WTC11 (cell line): ENCODE measurements at regions not wholly inside any gene's neighbourhood (a gene's known extent, or its start where the extent isn't known, plus 50 kb on each side); places are given as distances from the start of the nearest gene placed in this dataset. TPM values are rescaled to one million over a fixed set of nuclear protein-coding genes. Genes with fewer than 3 reads are reported as not detected.

Experiments
- ATAC-seq: fragments of 200-7000 bp; cut with Tn5 transposase; 2 replicates; pipeline ENCODE4 v1.10.0; 2021; ENCODE audit warnings: mild to moderate bottlenecking, moderate library complexity
- CTCF ChIA-PET: fragments of 300-600 bp; sonication (Branson Sonifier 250); formaldehyde crosslinking; loops from one replicate; lab custom pipeline; 2021; ENCODE audit warnings: antibody characterized with exemption; lab: Charles Lee
- POLR2A ChIA-PET: fragments of 350-600 bp; sonication (Branson Sonifier 250); formaldehyde crosslinking; loops from one replicate; lab custom pipeline; 2021; ENCODE audit warnings: antibody characterized with exemption; lab: Charles Lee
- DNase-seq: peaks from one replicate; pipeline ENCODE4 v3.0.0; 2021; ENCODE audit warnings: low spot score
- H3K27ac Mint-ChIP-seq: 2 replicates; pipeline ENCODE4 v1.8.0; 2021; ENCODE audit warnings: mixed read lengths
- H3K27me3 Mint-ChIP-seq: 2 replicates; pipeline ENCODE4 v1.8.0; 2021; ENCODE audit warnings: low read depth, mild to moderate bottlenecking, moderate library complexity, mixed read lengths
- H3K36me3 Mint-ChIP-seq: 2 replicates; pipeline ENCODE4 v1.8.0; 2021; ENCODE audit warnings: mixed read lengths
- H3K4me1 Mint-ChIP-seq: 2 replicates; pipeline ENCODE4 v1.8.0; 2022; ENCODE audit warnings: mixed read lengths
- H3K4me3 Mint-ChIP-seq: 2 replicates; pipeline ENCODE4 v1.8.0; 2021; ENCODE audit warnings: mild to moderate bottlenecking, moderate library complexity, mixed read lengths
- H3K9me3 Mint-ChIP-seq: 2 replicates; pipeline ENCODE4 v1.8.0; 2021; ENCODE audit warnings: mixed read lengths
- EMX1 ChIP-seq: fragments of 250-450 bp; sonication (Bioruptor Pico); IDR thresholded peaks from 2 replicates; pipeline ENCODE4 v1.8.0; 2021; ENCODE audit warnings: mild to moderate bottlenecking
- FOXK1 ChIP-seq: sonication (generic); formaldehyde crosslinking; IDR thresholded peaks from 2 replicates; pipeline ENCODE4 v1.8.0; 2022; ENCODE audit warnings: mild to moderate bottlenecking, moderate library complexity, missing genetic modification reagents
- FOXP1 ChIP-seq: sonication (generic); formaldehyde crosslinking; IDR thresholded peaks from 2 replicates; pipeline ENCODE4 v1.8.0; 2022; ENCODE audit warnings: missing genetic modification reagents, mild to moderate bottlenecking, moderate library complexity, borderline replicate concordance
- GRHL2 ChIP-seq: fragments of 250-450 bp; sonication (Bioruptor Pico); IDR thresholded peaks from 2 replicates; pipeline ENCODE4 v1.8.0; 2022; ENCODE audit warnings: mild to moderate bottlenecking, moderate library complexity; ENCODE audit not compliant: insufficient replicate concordance, severe bottlenecking
- HMGA2 ChIP-seq: fragments of 250-450 bp; sonication (Bioruptor Pico); IDR thresholded peaks from 2 replicates; pipeline ENCODE4 v1.4.0; 2021; ENCODE audit warnings: mild to moderate bottlenecking, moderate library complexity
- HMGXB4 ChIP-seq: sonication (generic); formaldehyde crosslinking; IDR thresholded peaks from 2 replicates; pipeline ENCODE4 v1.8.1; 2023; ENCODE audit warnings: mild to moderate bottlenecking, moderate library complexity, missing genetic modification reagents
- MLX ChIP-seq: sonication (generic); formaldehyde crosslinking; IDR thresholded peaks from 2 replicates; pipeline ENCODE4 v1.8.1; 2023; ENCODE audit warnings: mild to moderate bottlenecking, missing genetic modification reagents, moderate library complexity
- MXD4 ChIP-seq: fragments of 250-450 bp; sonication (Bioruptor Pico); IDR thresholded peaks from 2 replicates; pipeline ENCODE4 v1.8.0; 2021; ENCODE audit warnings: mild to moderate bottlenecking, moderate library complexity, borderline replicate concordance
- MYBL2 ChIP-seq: sonication (generic); formaldehyde crosslinking; IDR thresholded peaks from 2 replicates; pipeline ENCODE4 v1.8.1; 2023; ENCODE audit warnings: mild to moderate bottlenecking, moderate library complexity, missing genetic modification reagents
- RELA ChIP-seq: sonication (generic); formaldehyde crosslinking; IDR thresholded peaks from 2 replicates; pipeline ENCODE4 v1.8.1; 2022; ENCODE audit warnings: missing genetic modification reagents, mild to moderate bottlenecking, borderline replicate concordance
- STAT6 ChIP-seq: sonication (generic); formaldehyde crosslinking; conservative IDR thresholded peaks from 2 replicates; pipeline ENCODE4 v1.8.1; 2023; ENCODE audit warnings: mild to moderate bottlenecking, low read depth, missing genetic modification reagents, moderate library complexity
- USF2 ChIP-seq: sonication (generic); formaldehyde crosslinking; IDR thresholded peaks from 2 replicates; pipeline ENCODE4 v1.8.1; 2023; ENCODE audit warnings: mild to moderate bottlenecking, missing genetic modification reagents, moderate library complexity
- ZMAT4 ChIP-seq: fragments of 250-450 bp; sonication (Bioruptor Pico); IDR thresholded peaks from 2 replicates; pipeline ENCODE4 v1.9.0; 2021; ENCODE audit warnings: mild to moderate bottlenecking
- ZNF219 ChIP-seq: sonication (generic); formaldehyde crosslinking; IDR thresholded peaks from 2 replicates; pipeline ENCODE4 v1.8.0; 2023; ENCODE audit warnings: missing genetic modification reagents, mild to moderate bottlenecking, borderline replicate concordance
- ZNF396 ChIP-seq: fragments of 250-450 bp; sonication (Bioruptor Pico); IDR thresholded peaks from 2 replicates; pipeline ENCODE4 v1.8.0; 2021; ENCODE audit warnings: mild to moderate bottlenecking, moderate library complexity, borderline replicate concordance
- ZNF425 ChIP-seq: fragments of 250-450 bp; sonication (Bioruptor Pico); conservative IDR thresholded peaks from 2 replicates; pipeline ENCODE4 v1.9.0; 2021; ENCODE audit warnings: mild to moderate bottlenecking
- microRNA-seq: library from miRNA; unstranded; fragments of <30 nt; microRNA quantifications from one replicate; pipeline ENCODE4 v1.2.0, GENCODE V29; 2022; ENCODE audit warnings: borderline number of aligned reads

GRCh38 chr5:154529282-154529681 lies 51.3 kb upstream of the HAND1 start (continued):
- TF ChIP-seq FOXK1 (CRISPR knock-in tag), result no peak
- no peak for TF ChIP-seq GRHL2 (CRISPR knock-in tag)
- TF ChIP-seq ZNF219 (CRISPR knock-in tag), result no peak
- TF ChIP-seq STAT6 (CRISPR knock-in tag), result no peak
- no peak for TF ChIP-seq FOXP1 (CRISPR knock-in tag)

GRCh38 chr5:154528005-154528594 lies 50.1 kb upstream of the HAND1 start:
- H3K36me3 Mint-ChIP-seq, result no peaks in the 10 kb centered on the region
- H3K4me3 Mint-ChIP-seq, result no peak overlapping the region
- CTCF ChIA-PET, result no interaction called here
- H3K27me3 Mint-ChIP-seq, result peaks cover 12% of the 10 kb centered on the region
- ATAC-seq (no peak), DNase-seq (no peak)
- H3K4me1 Mint-ChIP-seq, result peaks cover under 1% of the 10 kb centered on the region; the same call in 1 of the 2 replicates
- H3K27ac Mint-ChIP-seq, result no peak overlapping the region
- POLR2A ChIA-PET, result no interaction called here
- H3K9me3 Mint-ChIP-seq, result peaks cover 11% of the 10 kb centered on the region
- no peak for TF ChIP-seq USF2 (CRISPR knock-in tag)
- TF ChIP-seq MLX (CRISPR knock-in tag), result no peak
- TF ChIP-seq MYBL2, result no peak
- TF ChIP-seq RELA, result no peak
- no peak for TF ChIP-seq HMGXB4
- TF ChIP-seq ZNF396, result no peak
- TF ChIP-seq ZNF425 (CRISPR knock-in tag), result no peak
- no peak for TF ChIP-seq HMGA2 (CRISPR knock-in tag)
- no peak for TF ChIP-seq EMX1 (CRISPR knock-in tag)
- TF ChIP-seq ZMAT4 (CRISPR knock-in tag), result no peak
- no peak for TF ChIP-seq MXD4 (CRISPR knock-in tag)

Small RNA genes in the stretch of these regions (microRNA-seq; reads per million reads assigned to microRNA genes)
- gene MIR1303 (not detected), gene MIR3141 (not detected)
